KMS-11 (cell line): ENCODE measurements at regions not wholly inside any gene's neighbourhood (a gene's known extent, or its start where the extent isn't known, plus 50 kb on each side); places are given as distances from the start of the nearest gene placed in this dataset.

Experiments used
- H2AFZ ChIP-seq: fragments of 200-600 bp; sonication (generic); 2 replicates; pipeline ENCODE4 v1.6.1; 2016; ENCODE audit warnings: antibody characterized with exemption, mixed run types, low read depth
- H3K27ac ChIP-seq: fragments of 200-600 bp; sonication (generic); 2 replicates; pipeline ENCODE4 v1.6.1; 2016; ENCODE audit warnings: mild to moderate bottlenecking, mixed run types
- H3K27me3 ChIP-seq: fragments of 200-600 bp; sonication (generic); 2 replicates; pipeline ENCODE4 v1.6.1; 2017; ENCODE audit warnings: mild to moderate bottlenecking, low read depth, mixed run types, moderate library complexity; ENCODE audit not compliant: insufficient read depth
- H3K36me3 ChIP-seq: fragments of 200-600 bp; sonication (generic); 2 replicates; pipeline ENCODE4 v1.6.1; 2017; ENCODE audit warnings: mild to moderate bottlenecking, mixed run types; ENCODE audit not compliant: insufficient read depth
- H3K4me1 ChIP-seq: fragments of 200-600 bp; sonication (generic); 2 replicates; pipeline ENCODE4 v1.6.1; 2016; ENCODE audit warnings: mild to moderate bottlenecking, low read depth, mixed run types; ENCODE audit not compliant: poor library complexity, severe bottlenecking
- H3K4me2 ChIP-seq: fragments of 200-600 bp; sonication (generic); 2 replicates; pipeline ENCODE4 v1.7.0; 2016; ENCODE audit warnings: mild to moderate bottlenecking, mixed run types
- H3K4me3 ChIP-seq: fragments of 200-600 bp; sonication (generic); IDR thresholded peaks from 2 replicates; pipeline ENCODE4 v1.6.1; 2017; ENCODE audit warnings: low read depth, low read length, mixed read lengths; ENCODE audit not compliant: insufficient read depth
- H3K79me2 ChIP-seq: fragments of 200-600 bp; sonication (generic); 2 replicates; pipeline ENCODE4 v1.6.1; 2016; ENCODE audit warnings: low read depth, mixed run types; ENCODE audit not compliant: insufficient read depth
- H3K9ac ChIP-seq: fragments of 200-600 bp; sonication (generic); 2 replicates; pipeline ENCODE4 v1.6.1; 2016; ENCODE audit warnings: mild to moderate bottlenecking, mixed run types
- H4K20me1 ChIP-seq: fragments of 200-600 bp; sonication (generic); 2 replicates; pipeline ENCODE4 v1.6.1; 2016; ENCODE audit warnings: mild to moderate bottlenecking, mixed run types; ENCODE audit not compliant: insufficient read depth
- CTCF ChIP-seq: fragments of 200-600 bp; sonication (generic); conservative IDR thresholded peaks from 2 replicates; pipeline ENCODE4 v1.6.1; 2017; ENCODE audit warnings: low read depth, mild to moderate bottlenecking, antibody characterized with exemption, low read length, moderate library complexity, mixed read lengths

DNA sequence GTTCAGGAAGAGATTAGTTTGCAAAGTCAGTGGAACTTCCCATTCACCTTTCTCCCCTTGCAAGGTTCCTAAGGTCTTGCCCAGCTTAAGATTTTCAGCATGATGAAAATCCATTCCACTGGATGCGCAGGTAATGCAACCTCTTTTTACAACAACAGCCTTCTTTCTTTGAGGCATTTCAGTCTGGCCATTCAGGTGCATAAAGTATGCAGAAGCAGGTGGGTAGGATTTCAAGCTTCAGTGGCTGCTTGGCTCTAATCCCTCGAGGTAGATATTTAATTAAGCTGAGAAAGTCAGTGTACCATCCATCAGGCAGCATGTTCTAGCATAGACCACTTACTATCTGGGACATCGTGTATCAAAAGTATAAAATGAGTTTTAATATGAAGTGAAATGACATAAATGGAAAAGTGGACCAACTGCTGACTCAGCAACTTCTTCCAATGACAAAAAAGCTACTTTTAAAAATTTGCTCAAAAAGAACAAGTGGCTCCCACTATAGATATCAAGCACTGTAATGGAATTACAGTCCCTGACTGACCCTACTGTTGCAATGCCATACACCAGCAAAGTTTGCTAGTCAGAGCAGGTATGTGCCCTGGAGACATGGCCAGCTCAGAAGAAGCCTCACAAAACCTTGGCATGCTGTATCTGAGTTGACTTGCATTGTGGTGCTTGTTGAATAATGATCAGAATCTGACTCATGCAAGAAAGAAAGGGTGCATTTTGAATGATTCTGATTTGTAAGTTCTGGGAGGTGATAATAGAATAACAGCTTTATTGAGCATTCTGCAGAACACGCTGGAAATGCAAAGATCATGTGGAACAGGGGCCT is 459.9 kb upstream of the MCTP2 start:
- no peaks in the 10 kb centered on the region for H3K4me1 ChIP-seq
- no peak overlapping the region for H3K4me3 ChIP-seq
- H3K9ac ChIP-seq = no peak overlapping the region
- H2AFZ ChIP-seq = no peak overlapping the region
- H3K4me2 ChIP-seq = no peak overlapping the region
- H3K79me2 ChIP-seq = no peaks in the 10 kb centered on the region
- no peak for TF ChIP-seq CTCF
- no peaks in the 10 kb centered on the region for H3K36me3 ChIP-seq
- no peaks in the 10 kb centered on the region for H4K20me1 ChIP-seq
- no peak overlapping the region for H3K27ac ChIP-seq
- H3K27me3 ChIP-seq = no peaks in the 10 kb centered on the region

DNA sequence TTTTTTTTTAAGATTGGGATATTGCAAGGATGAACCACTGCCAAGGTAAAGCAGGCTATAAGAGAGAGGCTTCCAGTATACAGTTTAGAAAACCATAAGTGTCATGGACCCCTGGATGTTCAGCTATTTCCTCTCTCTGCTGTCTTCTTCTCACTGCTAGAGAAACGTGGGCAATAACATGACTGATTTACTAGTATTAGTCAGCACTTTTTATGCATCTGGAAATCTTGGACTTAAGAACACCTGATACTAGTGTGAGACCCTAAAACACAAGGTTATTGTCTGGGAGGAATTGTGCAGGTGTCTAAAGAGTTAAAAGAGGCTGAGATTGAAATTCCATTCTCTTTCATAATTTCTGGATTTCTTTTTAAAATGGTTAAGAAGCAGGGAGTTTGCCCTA is 460.6 kb upstream of the MCTP2 start:
- Histone ChIP-seq H3K9ac (no peak overlapping the region), H4K20me1 (no peaks in the 10 kb centered on the region), H2AFZ (no peak overlapping the region), H3K4me2 (no peak overlapping the region), H3K27me3 (no peaks in the 10 kb centered on the region), H3K4me3 (no peak overlapping the region), H3K36me3 (no peaks in the 10 kb centered on the region), H3K27ac (no peak overlapping the region), H3K79me2 (no peaks in the 10 kb centered on the region), H3K4me1 (no peaks in the 10 kb centered on the region)
- TF ChIP-seq CTCF = no peak

DNA sequence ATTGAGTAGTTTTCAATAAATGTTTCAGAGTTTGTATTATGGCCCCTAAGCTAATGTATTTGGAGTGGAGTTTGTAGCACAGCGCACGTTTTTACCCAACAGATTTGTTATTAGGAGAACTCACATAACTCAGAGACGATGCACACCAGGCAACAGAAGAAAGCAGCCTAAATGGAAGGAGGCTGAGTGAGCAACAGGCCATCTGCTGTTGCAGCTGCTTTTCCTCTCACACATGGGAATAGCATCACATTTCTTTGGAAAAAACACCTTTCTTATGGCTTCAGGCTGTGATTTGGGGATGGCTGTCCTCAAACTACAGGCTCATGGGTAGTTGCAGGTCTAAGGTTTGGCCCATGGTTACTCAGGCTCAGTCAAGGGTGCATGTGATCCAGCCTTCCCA is 469.3 kb upstream of the MCTP2 start:
- TF ChIP-seq CTCF = no peak

GRCh38 chr15:93759629-93760028 is 471.7 kb upstream of the MCTP2 start:
- Histone ChIP-seq H3K4me2 (no peak overlapping the region), H3K36me3 (no peaks in the 10 kb centered on the region), H3K4me1 (no peaks in the 10 kb centered on the region), H2AFZ (no peak overlapping the region), H3K9ac (no peak overlapping the region), H4K20me1 (no peaks in the 10 kb centered on the region), H3K79me2 (no peaks in the 10 kb centered on the region), H3K4me3 (no peak overlapping the region), H3K27me3 (no peaks in the 10 kb centered on the region), H3K27ac (no peak overlapping the region)
- TF ChIP-seq CTCF = no peak

More for the DNA sequence above, 469.3 kb upstream of the MCTP2 start:
- no peaks in the 10 kb centered on the region for H3K27me3 ChIP-seq
- H3K4me1 ChIP-seq = no peaks in the 10 kb centered on the region
- no peak overlapping the region for H3K4me2 ChIP-seq
- no peaks in the 10 kb centered on the region for H3K36me3 ChIP-seq
- no peak overlapping the region for H3K27ac ChIP-seq
- H3K4me3 ChIP-seq = no peak overlapping the region
- H4K20me1 ChIP-seq = no peaks in the 10 kb centered on the region
- H3K79me2 ChIP-seq = no peaks in the 10 kb centered on the region
- H2AFZ ChIP-seq = no peak overlapping the region
- no peak overlapping the region for H3K9ac ChIP-seq
